GM18861 (cell line): ENCODE measurements at regions not wholly inside any gene's neighbourhood (a gene's known extent, or its start where the extent isn't known, plus 50 kb on each side); places are given as distances from the start of the nearest gene placed in this dataset.

Experiments
- ATAC-seq: cut with Tn5 transposase; IDR thresholded peaks from one replicate; pipeline ENCODE4 v1.9.1; 2021; ENCODE audit not compliant: unreplicated experiment

GRCh38 chr13:81770868-81771505, 1430.1 kb upstream of the SPRY2 start:
- peak; percentile 79 for ATAC-seq

DNA sequence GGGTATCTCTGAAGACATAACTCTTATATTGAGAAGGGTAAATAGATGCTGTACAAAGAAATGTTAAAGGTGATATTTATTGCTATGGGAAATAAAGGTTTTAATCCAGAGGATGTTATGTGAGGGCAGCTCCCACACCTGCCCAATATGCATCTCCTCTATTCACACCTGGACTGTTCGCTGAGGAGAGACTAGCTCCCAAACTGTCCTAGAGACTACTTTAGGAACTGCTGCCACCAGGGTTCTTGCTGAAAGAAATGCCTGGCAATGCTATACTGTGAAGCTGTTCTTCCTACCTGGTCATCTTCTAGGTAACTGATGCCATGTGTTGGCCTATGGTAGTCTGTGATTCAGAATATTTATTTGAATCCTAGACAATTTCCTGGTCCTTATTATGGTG, 1421.5 kb upstream of the SPRY2 start:
- no peak for ATAC-seq

DNA sequence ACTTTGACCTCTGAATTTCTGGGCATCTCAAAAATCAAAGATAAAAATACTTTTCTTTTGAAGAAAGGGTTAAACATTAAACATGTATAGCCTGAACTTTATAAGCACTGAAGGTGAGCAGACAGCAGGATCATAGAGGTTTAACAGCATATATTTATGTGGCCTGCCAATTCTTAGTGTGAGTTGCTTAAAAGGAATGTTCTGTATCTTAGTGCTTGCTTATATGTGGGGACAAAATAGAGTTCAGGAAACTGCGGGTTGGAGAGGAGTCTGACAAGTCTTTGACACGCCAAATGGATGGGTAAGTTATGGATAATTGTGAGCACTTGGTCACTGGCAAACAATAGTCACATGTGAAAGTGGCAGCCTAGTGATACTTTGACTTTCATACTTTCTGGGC, 1419.4 kb upstream of the SPRY2 start:
- no peak for ATAC-seq

DNA sequence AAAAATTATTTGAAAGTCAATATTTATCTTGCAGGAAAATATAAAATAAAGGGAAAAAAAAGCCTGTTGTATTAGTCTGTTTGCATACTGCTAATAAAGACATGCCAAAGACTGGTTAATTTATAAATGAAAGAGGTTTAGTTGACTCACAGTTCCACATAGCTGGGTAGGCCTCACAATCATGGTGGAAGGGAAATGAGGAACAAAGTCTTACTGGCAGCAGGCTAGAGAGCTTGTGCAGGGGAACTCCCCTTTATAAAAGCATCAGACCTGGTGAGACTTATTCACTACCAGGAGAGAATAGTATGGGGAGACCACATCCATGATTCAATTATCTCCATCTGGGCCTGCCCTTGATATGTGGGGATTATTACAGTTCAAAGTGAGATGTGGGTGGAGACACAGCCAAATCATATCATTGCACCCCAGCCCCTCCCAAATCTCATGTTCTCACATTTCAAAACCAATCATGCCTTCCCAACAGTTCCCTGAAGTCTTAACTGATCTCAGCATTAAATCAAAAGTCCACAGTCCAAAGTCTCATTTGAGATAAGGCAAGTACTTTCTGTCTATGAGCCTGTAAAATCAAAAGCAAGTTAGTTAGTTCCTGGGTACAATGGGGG, 1416.5 kb upstream of the SPRY2 start:
- no peak for ATAC-seq

DNA sequence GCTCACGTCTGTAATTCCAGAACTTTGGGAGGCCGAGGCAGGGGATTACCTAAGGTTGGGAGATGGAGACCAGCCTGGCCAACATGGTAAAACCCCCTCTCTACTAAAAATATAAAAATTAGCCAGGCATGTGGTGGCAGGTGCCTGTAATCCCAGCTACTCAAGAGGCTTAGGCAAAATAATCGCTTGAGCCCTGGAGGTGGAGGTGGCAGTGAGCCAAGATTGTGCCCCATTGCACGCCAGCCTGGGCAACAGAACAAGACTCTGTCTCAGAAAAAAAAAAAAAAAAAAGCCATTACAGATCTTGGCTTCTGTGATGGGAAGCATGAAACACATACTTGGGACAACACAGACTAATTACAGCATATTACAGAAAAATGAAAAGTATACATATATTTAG, 1404.5 kb upstream of the SPRY2 start:
- no peak for ATAC-seq

DNA sequence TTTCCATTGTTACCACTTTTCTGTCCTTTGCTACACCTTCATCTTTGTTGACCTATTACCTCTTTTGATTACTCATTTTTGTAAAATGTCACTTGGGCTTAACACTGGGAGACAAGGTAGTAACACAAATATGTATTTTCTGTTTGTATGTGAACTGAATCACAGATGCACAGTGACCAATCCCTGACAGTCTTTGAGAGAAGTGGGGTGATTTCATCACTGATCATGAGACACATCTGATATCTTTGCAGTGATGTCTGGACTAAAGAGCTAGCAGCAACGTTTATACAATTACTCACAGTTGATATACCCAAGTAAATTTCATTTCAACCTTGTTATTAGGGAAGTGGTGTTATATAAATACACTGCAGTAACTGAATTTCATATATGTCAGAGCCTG, 1397.4 kb upstream of the SPRY2 start:
- ATAC-seq, result no peak

DNA sequence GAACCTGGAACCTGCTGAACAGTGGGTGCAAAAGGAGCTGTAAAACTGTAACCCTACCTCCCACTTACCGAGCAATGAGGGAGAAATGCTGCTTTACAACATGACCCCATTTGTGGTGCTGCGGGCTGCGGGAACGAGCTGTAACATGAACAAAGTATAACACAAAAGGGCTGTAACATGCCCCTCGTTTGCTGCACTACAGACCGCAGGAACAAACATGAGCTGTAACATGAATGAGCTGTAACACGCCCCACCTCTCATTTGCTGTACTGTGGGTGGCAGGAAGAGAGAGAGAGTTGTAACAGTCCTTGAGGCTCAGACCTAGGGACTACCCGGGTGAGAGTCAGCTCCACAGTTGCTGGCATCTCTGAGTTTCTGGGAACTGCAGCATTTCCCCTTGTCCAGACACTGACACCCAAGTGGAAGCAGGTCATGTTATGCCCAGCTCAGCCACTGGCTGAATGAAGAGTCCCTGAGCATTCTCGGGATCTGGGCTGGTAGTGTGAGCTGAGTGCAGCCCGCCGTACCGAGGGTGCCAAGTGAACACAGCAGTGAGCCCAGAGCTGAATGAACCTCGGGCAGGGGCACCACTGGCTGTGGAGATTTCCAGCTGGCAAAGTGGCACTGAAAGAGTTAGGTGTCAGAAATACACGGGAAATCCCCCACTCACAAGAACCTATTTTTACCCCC, 1385.3 kb upstream of the SPRY2 start:
- ATAC-seq, result no peak

DNA sequence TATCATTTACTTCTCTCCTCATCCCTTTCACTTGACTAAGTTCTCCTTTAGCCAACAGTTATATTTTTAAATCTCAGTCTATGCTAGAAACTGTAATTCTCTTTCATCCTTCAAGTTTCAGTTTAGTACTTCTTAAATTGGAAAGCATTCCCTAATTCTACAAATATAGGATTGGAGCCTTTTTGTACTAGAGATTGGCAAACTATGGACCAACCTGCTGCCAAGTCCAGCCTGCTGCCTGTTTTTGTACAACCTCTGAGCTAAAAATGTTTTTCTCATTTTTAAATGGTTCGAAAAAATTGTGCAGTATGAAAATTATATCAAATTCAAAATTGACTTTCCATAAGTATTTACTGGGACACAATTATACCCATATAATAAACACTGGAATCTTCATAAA, 1381.5 kb upstream of the SPRY2 start:
- ATAC-seq, result no peak

DNA sequence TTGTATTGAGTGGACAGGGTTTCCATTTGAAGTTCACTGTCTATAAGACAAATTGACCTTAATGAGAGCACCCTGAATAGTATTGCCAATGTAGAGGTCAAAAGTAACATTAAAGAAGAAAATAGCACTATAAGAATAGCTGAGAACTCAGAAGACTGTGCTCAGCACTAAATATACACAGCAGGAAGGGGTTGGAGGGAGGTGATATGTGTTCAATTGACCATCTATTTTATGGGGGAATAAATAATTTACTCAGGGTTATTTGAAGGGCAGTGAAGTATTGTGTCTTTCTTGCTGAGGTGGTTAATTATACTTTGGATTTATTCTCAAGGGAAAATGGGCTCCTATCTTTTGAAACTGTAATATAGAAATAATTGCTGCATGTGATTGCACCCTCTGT, 1380.5 kb upstream of the SPRY2 start:
- ATAC-seq, result no peak

DNA sequence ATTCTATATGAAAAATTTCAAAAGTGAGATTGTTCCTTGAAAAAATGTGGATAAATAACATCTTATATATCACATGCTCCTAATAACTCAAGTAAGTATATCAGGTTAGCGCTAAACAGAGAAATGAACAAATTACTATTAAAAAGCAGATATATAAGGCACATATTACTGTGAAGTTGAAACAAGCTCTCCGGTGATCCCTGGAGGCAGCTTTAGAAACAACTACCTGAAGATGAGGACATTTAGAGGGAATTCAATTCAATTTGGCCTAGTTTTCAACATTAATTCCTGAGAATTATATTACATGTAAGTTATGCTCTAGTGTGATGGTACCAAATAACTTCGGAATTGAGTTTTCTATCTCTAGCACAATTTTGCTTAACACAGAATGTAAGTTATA, 1373.6 kb upstream of the SPRY2 start:
- no peak for ATAC-seq

GRCh38 chr13:81713201-81713600, 1372.3 kb upstream of the SPRY2 start:
- ATAC-seq, result no peak

- no peak for ATAC-seq
Observed at GRCh38 chr13:81697826-81698225, 1356.9 kb upstream of the SPRY2 start.

- ATAC-seq, result no peak
Observed at GRCh38 chr13:81686877-81687276, 1346.0 kb upstream of the SPRY2 start.

DNA sequence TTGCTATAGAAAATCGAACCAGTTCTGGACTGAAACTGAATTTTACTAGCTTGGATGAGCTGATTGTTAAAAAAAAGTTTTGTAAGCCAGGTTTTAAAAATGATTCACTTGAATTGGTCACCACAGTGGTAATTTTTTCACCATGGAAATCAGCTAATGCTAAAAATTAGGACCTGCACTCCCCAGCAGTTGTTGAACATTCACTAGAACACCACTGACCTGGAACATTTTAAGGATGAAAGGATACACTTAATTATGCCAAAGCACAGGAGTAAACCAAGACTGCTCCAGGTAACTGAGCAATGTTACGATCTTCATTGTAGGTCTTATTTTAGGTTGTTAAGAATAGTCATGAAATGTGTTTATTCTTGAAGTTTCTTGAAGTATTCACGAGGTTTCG, 1342.6 kb upstream of the SPRY2 start:
- no peak for ATAC-seq

DNA sequence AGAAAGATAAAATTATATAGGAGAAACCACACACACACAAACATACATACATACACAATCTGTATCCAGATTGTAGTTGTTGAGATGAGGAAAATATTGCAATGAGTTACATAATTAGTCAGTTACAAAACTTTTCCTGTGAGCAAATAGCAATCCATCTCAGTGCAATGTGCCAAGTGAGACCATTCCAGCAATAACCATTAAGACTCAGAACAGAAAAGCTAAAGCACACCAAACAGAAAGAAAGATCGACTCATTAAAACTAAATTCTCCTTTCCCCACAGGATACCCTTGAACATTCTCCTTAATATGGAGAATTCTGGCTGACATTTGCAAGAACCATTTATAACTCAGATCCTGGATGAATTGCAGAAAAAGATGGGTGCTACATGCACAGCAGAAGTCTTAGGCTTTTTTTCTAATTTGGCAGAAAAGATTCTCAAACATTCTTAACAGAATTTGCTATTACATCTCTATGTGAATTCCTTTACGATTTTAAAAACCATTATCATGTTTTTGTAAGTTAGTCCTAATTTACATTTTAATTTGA, 1341.2 kb upstream of the SPRY2 start:
- no peak for ATAC-seq

DNA sequence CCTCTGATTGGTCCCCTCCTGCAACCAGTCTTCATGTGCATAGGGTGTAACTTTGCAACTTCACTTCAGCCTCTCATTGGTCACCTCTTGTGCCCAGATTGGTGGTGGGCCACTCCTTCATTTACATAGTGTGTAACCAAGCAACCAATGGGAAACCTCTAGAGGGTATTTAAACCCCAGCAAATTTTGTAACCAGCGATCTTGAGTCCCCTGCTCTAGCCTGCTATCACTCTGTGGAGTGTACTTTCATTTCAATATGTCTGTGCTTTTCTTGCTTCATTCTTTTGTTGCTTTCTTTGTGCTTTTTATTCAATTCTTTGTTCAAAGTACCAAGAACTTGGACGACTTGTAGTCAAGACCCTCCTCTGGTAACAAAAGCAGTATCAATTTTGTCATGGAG, 1336.9 kb upstream of the SPRY2 start:
- no peak for ATAC-seq

GRCh38 chr13:81676008-81676407, 1335.1 kb upstream of the SPRY2 start:
- no peak for ATAC-seq

GRCh38 chr13:81671064-81671463, 1330.1 kb upstream of the SPRY2 start:
- ATAC-seq, result no peak

DNA sequence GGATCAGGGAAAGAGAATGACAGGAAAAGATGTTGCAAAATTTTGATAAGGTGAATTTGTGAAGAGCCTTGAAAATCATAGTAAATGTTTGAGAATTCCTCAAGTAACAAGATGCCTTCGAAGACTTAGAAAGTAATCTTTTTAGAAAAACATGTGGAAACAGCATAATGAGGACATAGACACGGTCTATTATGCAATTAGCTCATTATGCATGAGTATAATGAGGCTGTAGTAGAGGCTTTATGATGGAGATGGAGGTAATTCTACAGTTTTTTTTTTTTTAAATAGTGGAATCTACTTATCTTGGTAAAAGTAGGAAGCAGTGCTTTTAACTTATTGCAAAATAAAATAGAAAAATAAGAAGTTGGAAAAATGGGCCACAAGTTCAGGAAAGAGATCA, 1329.1 kb upstream of the SPRY2 start:
- no peak for ATAC-seq

DNA sequence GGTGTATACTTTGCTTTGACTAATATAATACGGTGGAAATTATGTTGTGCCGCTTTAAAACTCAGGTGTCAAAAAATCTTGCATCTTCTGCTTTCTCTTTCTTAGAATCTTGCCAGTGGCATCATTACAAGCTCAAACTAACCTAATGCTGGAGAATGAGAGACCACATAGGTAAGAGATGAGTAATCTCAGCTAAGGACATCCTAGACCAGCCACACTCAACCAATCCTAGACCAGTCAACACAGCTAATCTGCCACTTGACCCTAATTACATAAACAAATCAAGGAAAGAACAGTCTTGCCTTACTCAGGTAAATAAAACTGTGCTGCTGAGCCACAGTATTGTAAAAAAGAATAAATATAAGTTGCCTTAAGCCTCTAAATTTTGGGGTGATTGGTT, 1323.9 kb upstream of the SPRY2 start:
- no peak for ATAC-seq

DNA sequence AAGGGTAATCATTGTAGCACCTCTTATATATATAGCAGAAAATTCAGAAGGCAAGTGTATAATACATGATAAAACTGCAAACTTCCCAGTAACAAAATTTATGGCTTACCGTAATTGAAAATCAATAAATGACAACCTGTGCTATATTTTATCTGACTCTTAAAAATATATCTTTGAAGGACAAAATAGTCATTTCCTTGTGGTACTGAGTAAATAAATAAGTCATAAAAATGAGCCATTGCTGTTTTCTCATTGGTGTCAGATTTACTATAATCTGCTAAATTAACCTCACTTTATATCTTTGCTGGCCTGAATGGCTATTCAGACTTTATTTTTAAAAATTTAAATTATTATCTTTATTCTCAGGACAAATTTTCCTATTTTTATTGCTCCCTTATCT, 1319.1 kb upstream of the SPRY2 start:
- ATAC-seq, result no peak

DNA sequence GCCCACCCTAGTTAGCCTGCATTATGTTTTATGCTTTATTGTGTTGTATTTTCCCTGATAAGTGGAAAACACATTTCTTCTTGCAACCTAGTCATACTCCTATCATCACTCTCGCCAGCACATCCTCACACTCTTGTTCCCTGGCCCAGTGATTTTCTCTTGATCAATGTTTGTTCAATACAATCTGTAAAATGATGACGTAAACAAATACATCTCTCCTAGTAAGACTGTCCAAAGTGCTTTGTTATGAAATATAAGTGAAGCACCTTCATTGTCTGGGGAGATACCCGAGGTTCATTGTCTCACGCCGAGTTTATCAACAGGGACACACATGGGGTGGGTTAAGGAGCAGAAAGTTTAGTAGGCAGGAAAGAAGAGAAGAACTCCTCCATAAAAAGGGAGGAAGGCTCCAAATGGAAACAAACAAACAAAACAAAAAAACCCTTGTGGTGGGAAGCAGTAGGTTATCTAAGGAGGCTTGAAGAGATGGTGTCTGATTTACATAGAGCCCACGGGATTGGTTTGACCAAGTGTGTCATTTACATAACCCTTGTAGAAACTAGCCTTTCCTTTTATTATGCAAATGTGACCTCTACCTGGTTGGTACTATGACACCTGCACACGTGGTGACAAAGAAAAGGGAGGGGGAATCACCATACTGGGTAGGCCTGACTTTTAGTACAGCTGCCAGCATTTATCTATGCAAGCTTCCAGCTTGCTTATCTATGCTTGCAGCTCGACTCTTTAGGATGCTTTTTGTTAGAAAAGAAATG, 1317.9 kb upstream of the SPRY2 start:
- no peak for ATAC-seq
